ENCODE measurements at regions not wholly inside any gene's neighbourhood (a gene's known extent, or its start where the extent isn't known, plus 50 kb on each side); places are given as distances from the start of the nearest gene placed in this dataset.

DNA sequence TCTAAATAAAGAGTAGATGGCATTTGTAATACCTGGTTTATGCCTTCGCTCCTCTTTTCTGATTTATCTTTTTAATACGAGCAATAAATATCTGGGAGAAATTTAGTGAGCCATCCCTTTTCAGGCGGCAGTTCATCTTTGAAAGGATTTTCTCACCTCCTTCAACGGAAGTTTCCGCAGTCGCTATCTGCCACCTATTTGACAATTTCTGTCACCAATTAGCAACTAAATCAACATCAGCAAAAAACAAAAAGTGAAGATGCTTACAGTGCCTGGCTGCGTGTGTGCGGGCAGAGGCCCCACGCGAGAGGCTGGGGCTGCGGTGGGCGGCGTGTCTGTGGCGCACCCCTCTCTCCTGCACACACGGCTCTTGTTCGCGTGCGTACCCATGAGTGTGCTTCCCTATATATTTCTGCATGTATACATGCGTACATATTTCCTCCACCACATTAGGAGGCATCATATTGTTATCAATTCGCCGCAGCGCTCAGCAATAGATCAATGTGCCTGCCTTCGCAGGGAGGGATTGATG lies 117.3 kb upstream of the BARHL2 start:
- Histone ChIP-seq H3K4me1 (ENCODE audit: control insufficient read depth, insufficient read depth, low read length) (no peaks in the 10 kb centered on the region), H3K4me3 (ENCODE audit: low read depth in 2 of 2, low read length in 2 of 2) (no peak overlapping the region), H3K9me3 (ENCODE audit: control insufficient read depth, insufficient read depth, low read depth, low read length) (no peaks in the 10 kb centered on the region), H3K27me3 (ENCODE audit: control insufficient read depth, insufficient read depth, low read length) (no peaks in the 10 kb centered on the region), H3K36me3 (ENCODE audit: control insufficient read depth, insufficient read depth, low read length) (no peaks in the 10 kb centered on the region), H3K27ac (ENCODE audit: low read length) (no peak overlapping the region)
- in situ Hi-C loops (cut with HindIII; ENCODE audit: low pct_unique_long_range_greater_than_20kb, low sequenced_read_pairs) (no loop called here), intact Hi-C loops (cut with micrococcal nuclease; ENCODE audit: unreplicated experiment) (no loop called here)
- ATAC-seq (no peak), DNase-seq (ENCODE audit: low read depth, low spot score) (no peak)
- CTCF ChIA-PET, result no interaction called here
- TF ChIP-seq, protein P1, sequence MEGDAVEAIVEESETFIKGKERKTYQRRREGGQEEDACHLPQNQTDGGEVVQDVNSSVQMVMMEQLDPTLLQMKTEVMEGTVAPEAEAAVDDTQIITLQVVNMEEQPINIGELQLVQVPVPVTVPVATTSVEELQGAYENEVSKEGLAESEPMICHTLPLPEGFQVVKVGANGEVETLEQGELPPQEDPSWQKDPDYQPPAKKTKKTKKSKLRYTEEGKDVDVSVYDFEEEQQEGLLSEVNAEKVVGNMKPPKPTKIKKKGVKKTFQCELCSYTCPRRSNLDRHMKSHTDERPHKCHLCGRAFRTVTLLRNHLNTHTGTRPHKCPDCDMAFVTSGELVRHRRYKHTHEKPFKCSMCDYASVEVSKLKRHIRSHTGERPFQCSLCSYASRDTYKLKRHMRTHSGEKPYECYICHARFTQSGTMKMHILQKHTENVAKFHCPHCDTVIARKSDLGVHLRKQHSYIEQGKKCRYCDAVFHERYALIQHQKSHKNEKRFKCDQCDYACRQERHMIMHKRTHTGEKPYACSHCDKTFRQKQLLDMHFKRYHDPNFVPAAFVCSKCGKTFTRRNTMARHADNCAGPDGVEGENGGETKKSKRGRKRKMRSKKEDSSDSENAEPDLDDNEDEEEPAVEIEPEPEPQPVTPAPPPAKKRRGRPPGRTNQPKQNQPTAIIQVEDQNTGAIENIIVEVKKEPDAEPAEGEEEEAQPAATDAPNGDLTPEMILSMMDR (IDR thresholded peaks at IDR 0.05), result no peak
- TF ChIP-seq POLR2AphosphoS5 (IDR thresholded peaks at IDR 0.05; ENCODE audit: low read depth, low read length), result no peak
- TF ChIP-seq SIN3A (IDR thresholded peaks at IDR 0.05; ENCODE audit: borderline replicate concordance, insufficient read depth, low read depth, low read length), result no peak
- TF ChIP-seq TCF7L2 (IDR thresholded peaks at IDR 0.05; ENCODE audit: low read depth, low read length), result no peak
- TF ChIP-seq, protein P2, sequence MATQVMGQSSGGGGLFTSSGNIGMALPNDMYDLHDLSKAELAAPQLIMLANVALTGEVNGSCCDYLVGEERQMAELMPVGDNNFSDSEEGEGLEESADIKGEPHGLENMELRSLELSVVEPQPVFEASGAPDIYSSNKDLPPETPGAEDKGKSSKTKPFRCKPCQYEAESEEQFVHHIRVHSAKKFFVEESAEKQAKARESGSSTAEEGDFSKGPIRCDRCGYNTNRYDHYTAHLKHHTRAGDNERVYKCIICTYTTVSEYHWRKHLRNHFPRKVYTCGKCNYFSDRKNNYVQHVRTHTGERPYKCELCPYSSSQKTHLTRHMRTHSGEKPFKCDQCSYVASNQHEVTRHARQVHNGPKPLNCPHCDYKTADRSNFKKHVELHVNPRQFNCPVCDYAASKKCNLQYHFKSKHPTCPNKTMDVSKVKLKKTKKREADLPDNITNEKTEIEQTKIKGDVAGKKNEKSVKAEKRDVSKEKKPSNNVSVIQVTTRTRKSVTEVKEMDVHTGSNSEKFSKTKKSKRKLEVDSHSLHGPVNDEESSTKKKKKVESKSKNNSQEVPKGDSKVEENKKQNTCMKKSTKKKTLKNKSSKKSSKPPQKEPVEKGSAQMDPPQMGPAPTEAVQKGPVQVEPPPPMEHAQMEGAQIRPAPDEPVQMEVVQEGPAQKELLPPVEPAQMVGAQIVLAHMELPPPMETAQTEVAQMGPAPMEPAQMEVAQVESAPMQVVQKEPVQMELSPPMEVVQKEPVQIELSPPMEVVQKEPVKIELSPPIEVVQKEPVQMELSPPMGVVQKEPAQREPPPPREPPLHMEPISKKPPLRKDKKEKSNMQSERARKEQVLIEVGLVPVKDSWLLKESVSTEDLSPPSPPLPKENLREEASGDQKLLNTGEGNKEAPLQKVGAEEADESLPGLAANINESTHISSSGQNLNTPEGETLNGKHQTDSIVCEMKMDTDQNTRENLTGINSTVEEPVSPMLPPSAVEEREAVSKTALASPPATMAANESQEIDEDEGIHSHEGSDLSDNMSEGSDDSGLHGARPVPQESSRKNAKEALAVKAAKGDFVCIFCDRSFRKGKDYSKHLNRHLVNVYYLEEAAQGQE (IDR thresholded peaks at IDR 0.05; ENCODE audit: insufficient read depth in 1 of 2, low read depth in 2 of 2, low read length in 1 of 2), result no peak
- no TSS peak for BruUV-seq (replicated peaks)
- POLR2A ChIA-PET, result no interaction called here

DNA sequence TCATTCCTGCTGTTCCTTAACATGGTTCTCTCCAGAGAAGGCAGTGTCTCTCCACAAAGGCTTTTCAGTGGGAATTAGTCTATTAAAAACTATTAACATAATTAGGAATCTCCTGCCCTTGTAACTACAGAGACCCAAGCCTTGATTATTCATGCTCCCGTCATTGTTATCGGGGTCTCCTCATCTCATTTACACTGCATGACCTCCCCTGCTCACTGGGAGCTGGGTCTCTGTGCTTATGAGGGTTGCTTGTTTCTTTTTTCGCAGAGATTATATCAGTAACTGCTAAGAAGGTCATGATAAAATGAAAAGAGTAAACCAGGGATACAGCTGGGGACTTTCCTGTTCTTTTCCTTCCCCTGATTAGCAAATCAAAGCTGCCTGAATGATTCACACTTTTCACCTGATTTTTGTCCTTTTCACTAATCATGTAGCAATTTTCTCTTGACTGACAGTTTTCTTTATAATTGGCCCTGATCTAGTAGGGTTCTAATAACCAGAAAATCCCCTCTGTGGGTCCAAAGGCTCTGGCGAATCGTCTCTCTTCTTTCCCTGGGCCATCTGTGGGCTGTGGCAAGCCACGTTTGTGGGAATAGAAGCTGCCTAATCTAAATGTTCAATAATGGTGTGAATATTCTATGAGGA lies 116.5 kb upstream of the BARHL2 start:
- ChIA-PET CTCF (no interaction called here), POLR2A (no interaction called here)
- TF ChIP-seq TCF7L2 (IDR thresholded peaks at IDR 0.05; ENCODE audit: low read depth, low read length), result no peak
- TF ChIP-seq, protein P1 (IDR thresholded peaks at IDR 0.05), result no peak
- no peak for TF ChIP-seq SIN3A (IDR thresholded peaks at IDR 0.05; ENCODE audit: borderline replicate concordance, insufficient read depth, low read depth, low read length)
- TF ChIP-seq POLR2AphosphoS5 (IDR thresholded peaks at IDR 0.05; ENCODE audit: low read depth, low read length), result no peak
- TF ChIP-seq, protein P2 (IDR thresholded peaks at IDR 0.05; ENCODE audit: insufficient read depth in 1 of 2, low read depth in 2 of 2, low read length in 1 of 2), result no peak
- Histone ChIP-seq H3K9me3 (ENCODE audit: control insufficient read depth, insufficient read depth, low read depth, low read length) (no peaks in the 10 kb centered on the region), H3K36me3 (ENCODE audit: control insufficient read depth, insufficient read depth, low read length) (no peaks in the 10 kb centered on the region), H3K4me1 (ENCODE audit: control insufficient read depth, insufficient read depth, low read length) (no peaks in the 10 kb centered on the region), H3K27ac (ENCODE audit: low read length) (no peak overlapping the region), H3K4me3 (ENCODE audit: low read depth in 2 of 2, low read length in 2 of 2) (no peak overlapping the region), H3K27me3 (ENCODE audit: control insufficient read depth, insufficient read depth, low read length) (peaks cover under 1% of the 10 kb centered on the region)
- ATAC-seq (no peak), DNase-seq (ENCODE audit: low read depth, low spot score) (no peak)
- no TSS peak for BruUV-seq (replicated peaks)
- intact Hi-C loops (cut with micrococcal nuclease; ENCODE audit: unreplicated experiment), result no loop called here
- in situ Hi-C loops (cut with HindIII; ENCODE audit: low pct_unique_long_range_greater_than_20kb, low sequenced_read_pairs), result no loop called here
